GM21786 (cell line): ENCODE measurements at regions not wholly inside any gene's neighbourhood (a gene's known extent, or its start where the extent isn't known, plus 50 kb on each side); places are given as distances from the start of the nearest gene placed in this dataset.

ENCODE experiments used
- ATAC-seq: cut with Tn5 transposase; IDR thresholded peaks from one replicate; pipeline ENCODE4 v1.9.1; 2021; ENCODE audit not compliant: unreplicated experiment

GRCh38 chr2:7697052-7697451, 779.8 kb downstream of the RNF144A start:
- ATAC-seq: no peak

GRCh38 chr2:7701791-7702190, 784.6 kb downstream of the RNF144A start:
- no peak for ATAC-seq

GRCh38 chr2:7703048-7703447, 785.8 kb downstream of the RNF144A start:
- no peak for ATAC-seq

GRCh38 chr2:7703543-7704144, 786.4 kb downstream of the RNF144A start:
- ATAC-seq: no peak

- ATAC-seq: no peak
Measured at GRCh38 chr2:7704296-7704865, 787.2 kb downstream of the RNF144A start.

GRCh38 chr2:7706791-7707190, 789.6 kb downstream of the RNF144A start:
- ATAC-seq: no peak

- ATAC-seq: no peak
Measured at GRCh38 chr2:7707723-7708122, 790.5 kb downstream of the RNF144A start.

- ATAC-seq: no peak
Measured at GRCh38 chr2:7709907-7710306, 792.7 kb downstream of the RNF144A start.

- ATAC-seq: no peak
Measured at GRCh38 chr2:7711167-7711566, 794.0 kb downstream of the RNF144A start.

GRCh38 chr2:7719876-7720275, 802.7 kb downstream of the RNF144A start:
- ATAC-seq: no peak

- no peak for ATAC-seq
Measured at GRCh38 chr2:7721413-7721995, 804.3 kb downstream of the RNF144A start.

- ATAC-seq: no peak
Measured at GRCh38 chr2:7722212-7722910, 805.1 kb downstream of the RNF144A start.

- no peak for ATAC-seq
Measured at GRCh38 chr2:7724336-7724735, 807.1 kb downstream of the RNF144A start.

- no peak for ATAC-seq
Measured at GRCh38 chr2:7725171-7725849, 808.1 kb downstream of the RNF144A start.

GRCh38 chr2:7725850-7726242, 808.6 kb downstream of the RNF144A start:
- no peak for ATAC-seq

GRCh38 chr2:7726989-7727388, 809.8 kb downstream of the RNF144A start:
- ATAC-seq: no peak

- ATAC-seq: no peak
Measured at GRCh38 chr2:7728388-7728787, 811.2 kb downstream of the RNF144A start.

- no peak for ATAC-seq
Measured at GRCh38 chr2:7730449-7730848, 813.2 kb downstream of the RNF144A start.

- no peak for ATAC-seq
Measured at GRCh38 chr2:7730990-7731389, 813.8 kb downstream of the RNF144A start.

GRCh38 chr2:7732497-7732896, 815.3 kb downstream of the RNF144A start:
- ATAC-seq: no peak

- no peak for ATAC-seq
Measured at GRCh38 chr2:7736646-7737305, 819.6 kb downstream of the RNF144A start.
